Naive thymus-derived CD8-positive, alpha-beta T cell (primary cell): ENCODE measurements at regions not wholly inside any gene's neighbourhood (a gene's known extent, or its start where the extent isn't known, plus 50 kb on each side); places are given as distances from the start of the nearest gene placed in this dataset.
"Not testable (repeated sequence)": the region's sequence is repeated elsewhere in the genome, so short reads cannot be mapped to it uniquely, and the experiment has no call there.

Experiments
- ATAC-seq, 2 donors: fragments of 150-1000 bp; cut with Tn5 transposase in 1 of 2; sonication (Bioruptor Pico), chemical (Tn5 transposase) in 1 of 2; 1 replicate in 1 of 2; 2 replicates in 1 of 2; pipeline ENCODE4 v1.10.0; 2021; ENCODE audit warnings: mild to moderate bottlenecking in 2 of 2, moderate library complexity in 2 of 2
- POLR2A ChIA-PET: fragments of 350-600 bp; sonication (Branson Sonifier 250); formaldehyde crosslinking; loops from one replicate; lab custom pipeline; 2021; ENCODE audit warnings: antibody characterized with exemption; lab: Charles Lee
- DNase-seq, 10 donors: peaks; one replicate each; pipeline versions ENCODE4 v3.0.0 to v3.0.0-alpha.2; 2020 to 2022
- H3K27ac Mint-ChIP-seq, 10 donors: one replicate each; pipeline ENCODE4 v1.8.0; 2020 to 2022; ENCODE audit warnings: mild to moderate bottlenecking in 10 of 10, mixed read lengths in 10 of 10, moderate library complexity in 4 of 10, inconsistent platforms in 1 of 10
- H3K27me3 Mint-ChIP-seq, 5 donors: one replicate each; pipeline ENCODE4 v1.8.0; 2021 to 2022; ENCODE audit warnings: mixed read lengths in 5 of 5
- H3K36me3 Mint-ChIP-seq, 3 donors: one replicate each; pipeline ENCODE4 v1.8.0; 2020 to 2022; ENCODE audit warnings: mixed read lengths in 3 of 3, mild to moderate bottlenecking in 2 of 3, inconsistent platforms in 1 of 3
- H3K4me1 Mint-ChIP-seq, 4 donors: one replicate each; pipeline ENCODE4 v1.8.0; 2021 to 2022; ENCODE audit warnings: mixed read lengths in 4 of 4
- H3K4me3 Mint-ChIP-seq, 10 donors: one replicate each; pipeline ENCODE4 v1.8.0; 2020 to 2022; ENCODE audit warnings: mild to moderate bottlenecking in 10 of 10, mixed read lengths in 10 of 10, moderate library complexity in 6 of 10, inconsistent platforms in 1 of 10
- H3K9me3 Mint-ChIP-seq, 9 donors: one replicate each; pipeline ENCODE4 v1.8.0; 2020 to 2022; ENCODE audit warnings: mixed read lengths in 9 of 9, mild to moderate bottlenecking in 3 of 9, inconsistent platforms in 1 of 9, moderate library complexity in 1 of 9

DNA sequence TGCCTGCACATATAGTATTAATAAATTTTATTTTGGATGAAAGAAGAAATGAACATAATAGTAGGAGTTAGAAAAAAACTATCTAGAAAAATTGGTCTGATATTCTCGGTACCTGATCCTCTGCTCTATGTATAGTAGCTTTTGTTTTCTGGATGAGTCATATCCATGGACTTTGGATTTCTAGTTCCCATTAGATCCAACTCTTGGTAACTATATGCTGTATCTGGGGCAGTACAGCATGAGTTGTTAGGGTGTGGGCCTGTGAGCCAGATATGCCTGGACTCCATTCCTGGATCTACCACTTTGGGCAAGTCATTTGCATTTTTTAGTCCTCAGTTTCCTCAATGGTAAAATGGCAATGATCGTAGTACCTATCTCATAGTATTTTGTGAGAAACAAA, 372.2 kb upstream of the PKN2 start:
- DNase-seq = no peak
- peaks cover 0 to 10% (median 4%) of the 10 kb centered on the region in 9 donors for H3K9me3 Mint-ChIP-seq
- no peak for ATAC-seq
- H3K27me3 Mint-ChIP-seq = peaks cover 0 to 11% (median 2%) of the 10 kb centered on the region in 5 donors
- H3K4me1 Mint-ChIP-seq = no peaks in the 10 kb centered on the region
- no peaks in the 10 kb centered on the region for H3K36me3 Mint-ChIP-seq
- H3K4me3 Mint-ChIP-seq = no peak overlapping the region
- H3K27ac Mint-ChIP-seq = no peak overlapping the region
- POLR2A ChIA-PET = no interaction called here

DNA sequence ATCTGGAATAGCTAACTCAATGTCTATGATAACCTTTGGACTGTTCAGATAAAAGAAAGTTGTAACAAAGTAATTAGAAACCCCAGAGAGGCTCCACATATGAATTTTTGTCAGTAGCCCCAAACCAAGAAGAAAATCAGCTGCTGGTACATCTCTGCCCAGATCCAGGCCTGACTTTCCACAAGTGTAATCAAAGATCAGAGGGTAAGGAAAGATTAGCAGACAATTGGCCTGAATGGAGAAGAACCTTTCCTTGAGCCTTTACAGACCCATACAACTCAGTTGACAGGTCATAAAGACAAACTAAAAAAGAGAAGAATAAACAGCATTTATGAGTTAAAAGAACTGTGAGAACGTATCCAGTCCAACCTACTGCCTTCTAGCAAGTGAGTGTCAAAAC, 366.7 kb upstream of the PKN2 start:
- H3K9me3 Mint-ChIP-seq = no peaks in the 10 kb centered on the region
- POLR2A ChIA-PET = no interaction called here
- DNase-seq = no peak
- no peak overlapping the region for H3K27ac Mint-ChIP-seq
- H3K4me3 Mint-ChIP-seq = no peak overlapping the region
- H3K27me3 Mint-ChIP-seq = peaks cover 0 to 16% (median 3%) of the 10 kb centered on the region in 5 donors
- no peaks in the 10 kb centered on the region for H3K4me1 Mint-ChIP-seq
- ATAC-seq = no peak
- no peaks in the 10 kb centered on the region for H3K36me3 Mint-ChIP-seq

DNA sequence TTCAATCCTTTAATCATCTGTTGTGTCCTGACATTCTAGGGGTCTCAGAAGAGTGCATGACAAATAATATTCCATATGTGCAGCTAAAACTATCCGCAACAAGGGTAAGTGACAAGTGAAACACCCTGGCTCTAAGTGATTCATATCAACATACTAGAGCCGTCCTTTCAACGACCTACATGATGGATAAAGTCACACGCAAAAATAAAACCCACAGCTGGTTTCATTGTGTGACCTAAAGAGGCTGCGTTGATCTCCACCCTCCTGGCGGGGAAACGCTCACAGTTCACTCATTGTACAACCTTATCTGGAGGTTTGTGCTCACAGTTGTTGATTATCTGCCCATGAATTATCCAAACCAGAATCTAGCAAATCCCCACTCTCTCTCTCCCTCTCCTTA, 365.3 kb upstream of the PKN2 start:
- Mint-ChIP-seq H3K9me3 (peaks cover 0 to 1% (median 0%) of the 10 kb centered on the region in 9 donors), H3K36me3 (no peaks in the 10 kb centered on the region), H3K4me3 (no peak overlapping the region), H3K27me3 (peaks cover 0 to 20% (median 4%) of the 10 kb centered on the region in 5 donors), H3K4me1 (no peaks in the 10 kb centered on the region), H3K27ac (no peak overlapping the region)
- POLR2A ChIA-PET = no interaction called here
- ATAC-seq (no peak), DNase-seq (no peak)

DNA sequence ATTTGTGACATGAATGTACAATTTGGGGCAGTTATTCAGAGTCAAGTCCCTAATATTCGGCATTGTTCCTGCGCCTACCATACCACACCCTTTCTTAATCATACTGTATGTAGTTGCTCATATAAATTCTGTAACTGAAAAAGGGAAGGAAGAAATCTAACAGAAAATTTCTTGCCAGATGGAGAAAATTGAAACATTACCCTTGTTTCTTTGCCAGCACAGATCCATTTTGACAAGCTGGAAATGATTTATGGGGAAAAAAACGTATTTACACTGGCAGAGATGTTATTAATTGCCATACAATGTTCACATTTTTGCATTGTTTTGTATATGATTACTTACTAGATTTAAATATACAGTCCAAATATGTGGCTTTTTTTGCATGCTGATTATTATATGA, 363.8 kb upstream of the PKN2 start:
- DNase-seq (no peak), ATAC-seq (no peak)
- Mint-ChIP-seq H3K9me3 (peaks cover 0 to 1% (median 0%) of the 10 kb centered on the region in 9 donors), H3K27ac (no peak overlapping the region), H3K27me3 (peaks cover 0 to 9% (median 2%) of the 10 kb centered on the region in 5 donors), H3K4me3 (no peak overlapping the region), H3K36me3 (no peaks in the 10 kb centered on the region), H3K4me1 (no peaks in the 10 kb centered on the region)
- POLR2A ChIA-PET = no interaction called here

GRCh38 chr1:88321706-88322105, 362.4 kb upstream of the PKN2 start:
- Mint-ChIP-seq H3K4me3 (no peak overlapping the region), H3K4me1 (no peaks in the 10 kb centered on the region), H3K27me3 (peaks cover 0 to 9% (median 2%) of the 10 kb centered on the region in 5 donors), H3K9me3 (peaks cover 0 to 1% (median 0%) of the 10 kb centered on the region in 9 donors), H3K27ac (no peak overlapping the region), H3K36me3 (no peaks in the 10 kb centered on the region)
- no peak for DNase-seq
- POLR2A ChIA-PET = no interaction called here
- no peak for ATAC-seq

DNA sequence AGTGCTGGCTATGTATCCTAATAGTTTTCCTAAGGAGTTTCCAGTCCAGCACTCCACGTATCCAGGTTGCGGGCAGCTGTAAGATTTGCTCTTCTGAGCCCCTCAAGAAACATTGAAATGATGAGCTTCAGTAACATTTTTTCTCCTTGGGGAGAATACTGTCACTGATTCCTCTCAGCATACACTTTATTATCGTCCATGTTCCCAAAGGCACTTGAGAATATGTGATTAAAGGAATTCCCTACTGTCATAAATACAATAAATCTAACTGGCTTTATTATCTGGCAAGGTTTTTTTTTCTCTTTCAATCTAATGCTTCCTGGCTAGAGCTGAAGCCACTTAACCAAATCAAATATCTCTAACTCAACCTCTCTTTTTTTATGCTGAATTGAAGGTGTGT, 359.2 kb upstream of the PKN2 start:
- H3K4me1 Mint-ChIP-seq = no peaks in the 10 kb centered on the region
- H3K27me3 Mint-ChIP-seq = peaks cover 0 to 9% (median 2%) of the 10 kb centered on the region in 5 donors
- H3K27ac Mint-ChIP-seq = no peak overlapping the region
- no peak for DNase-seq
- H3K36me3 Mint-ChIP-seq = no peaks in the 10 kb centered on the region
- H3K9me3 Mint-ChIP-seq = peaks cover 0 to 3% (median 0%) of the 10 kb centered on the region in 9 donors
- no peak overlapping the region for H3K4me3 Mint-ChIP-seq
- POLR2A ChIA-PET = no interaction called here
- ATAC-seq = no peak

- Mint-ChIP-seq H3K27me3 (peaks cover 0 to 5% (median 0%) of the 10 kb centered on the region in 5 donors), H3K4me3 (no peak overlapping the region), H3K9me3 (peaks cover 0 to 3% (median 0%) of the 10 kb centered on the region in 9 donors), H3K4me1 (no peaks in the 10 kb centered on the region), H3K36me3 (no peaks in the 10 kb centered on the region), H3K27ac (no peak overlapping the region)
- ATAC-seq = no peak
- no peak for DNase-seq
- POLR2A ChIA-PET = no interaction called here
Measured at GRCh38 chr1:88327391-88328267, 356.4 kb upstream of the PKN2 start.

DNA sequence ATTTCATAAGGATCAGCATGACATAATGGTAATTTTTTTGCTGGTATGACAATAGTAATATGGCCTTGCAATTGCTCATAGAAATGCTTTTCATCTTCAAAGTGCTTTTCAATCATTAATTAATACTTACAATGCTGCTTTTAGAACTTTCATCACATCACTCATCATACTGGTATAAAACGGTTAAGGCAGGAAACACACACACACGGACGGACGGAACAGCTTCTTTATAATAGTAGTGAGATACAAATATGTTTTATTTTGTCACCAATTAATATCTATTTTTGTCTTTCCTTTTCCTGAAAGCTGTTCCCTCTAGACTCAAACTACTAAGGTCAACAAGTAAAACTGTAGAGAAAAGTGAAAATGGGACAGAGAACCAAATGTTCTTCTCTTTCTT, 353.9 kb upstream of the PKN2 start:
- H3K9me3 Mint-ChIP-seq = peaks cover 0 to 3% (median 0%) of the 10 kb centered on the region in 9 donors
- H3K27me3 Mint-ChIP-seq = peaks cover 0 to 4% (median 0%) of the 10 kb centered on the region in 5 donors
- H3K4me3 Mint-ChIP-seq = no peak overlapping the region
- DNase-seq = no peak
- no peak overlapping the region for H3K27ac Mint-ChIP-seq
- H3K4me1 Mint-ChIP-seq = no peaks in the 10 kb centered on the region
- no peaks in the 10 kb centered on the region for H3K36me3 Mint-ChIP-seq
- POLR2A ChIA-PET = no interaction called here
- no peak for ATAC-seq

DNA sequence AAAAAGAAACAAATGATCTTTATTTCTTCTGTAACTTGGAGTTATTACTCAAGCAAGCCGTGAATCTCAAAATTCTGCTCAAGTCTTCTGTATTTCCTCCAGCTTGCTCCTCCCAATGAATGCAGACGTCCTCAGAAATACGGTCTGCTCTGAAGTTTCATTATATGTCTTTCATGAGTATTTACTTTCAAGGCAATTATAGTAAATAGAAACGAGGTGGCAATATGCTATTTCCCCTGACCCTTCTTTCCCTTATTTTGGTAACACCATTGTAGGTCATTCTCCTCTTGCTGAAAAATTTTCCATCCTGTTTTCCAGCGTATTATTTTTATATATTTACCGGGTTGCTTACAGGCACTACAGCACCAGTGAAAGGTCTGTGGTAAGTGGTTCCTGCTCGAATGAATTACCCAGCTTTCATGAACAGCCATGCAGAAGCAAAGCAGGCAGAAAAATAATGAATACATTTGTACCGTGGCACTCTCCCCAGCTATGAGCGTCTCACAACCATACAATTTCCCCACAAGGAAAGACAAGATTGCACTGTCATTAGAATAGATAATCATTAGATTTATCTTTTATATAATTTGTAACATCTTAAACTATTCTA, 350.9 kb upstream of the PKN2 start:
- H3K27me3 Mint-ChIP-seq = peaks cover 0 to 1% (median 0%) of the 10 kb centered on the region in 5 donors
- no peaks in the 10 kb centered on the region for H3K9me3 Mint-ChIP-seq
- no peak overlapping the region for H3K27ac Mint-ChIP-seq
- no peak overlapping the region for H3K4me3 Mint-ChIP-seq
- no peaks in the 10 kb centered on the region for H3K4me1 Mint-ChIP-seq
- no peaks in the 10 kb centered on the region for H3K36me3 Mint-ChIP-seq
- POLR2A ChIA-PET = no interaction called here
- ATAC-seq (no peak), DNase-seq (no peak)

DNA sequence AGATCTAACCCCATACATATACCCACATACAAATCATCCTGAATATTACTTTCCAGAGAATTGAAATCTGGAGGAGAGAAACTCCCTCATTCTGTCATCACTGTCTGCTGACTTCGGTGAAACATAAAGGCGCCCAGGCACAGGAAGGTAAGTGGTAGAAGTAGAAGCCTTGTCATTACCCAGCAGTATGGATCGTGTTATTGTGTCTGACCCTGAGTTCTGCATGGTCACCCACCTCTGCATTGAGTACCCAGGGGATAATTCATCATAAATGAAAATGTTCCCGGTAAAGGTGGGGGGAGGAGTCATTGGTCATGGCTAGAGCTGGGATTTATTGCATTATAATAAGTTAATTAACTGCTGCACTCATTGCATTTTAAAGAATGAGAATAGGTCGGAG, 342.6 kb upstream of the PKN2 start:
- POLR2A ChIA-PET = no interaction called here
- H3K36me3 Mint-ChIP-seq = no peaks in the 10 kb centered on the region
- H3K4me3 Mint-ChIP-seq = no peak overlapping the region
- peaks cover 0 to 8% (median 3%) of the 10 kb centered on the region in 9 donors for H3K9me3 Mint-ChIP-seq
- no peak overlapping the region for H3K27ac Mint-ChIP-seq
- no peaks in the 10 kb centered on the region for H3K4me1 Mint-ChIP-seq
- H3K27me3 Mint-ChIP-seq = peaks cover 0 to 3% (median 1%) of the 10 kb centered on the region in 5 donors
- no peak for ATAC-seq
- DNase-seq = no peak

GRCh38 chr1:88342081-88342480, 342.0 kb upstream of the PKN2 start:
- H3K4me3 Mint-ChIP-seq, ATAC-seq, H3K27me3 Mint-ChIP-seq, H3K9me3 Mint-ChIP-seq, H3K4me1 Mint-ChIP-seq, H3K36me3 Mint-ChIP-seq, H3K27ac Mint-ChIP-seq, POLR2A ChIA-PET: not testable (repeated sequence)
- peak in 1 of 10 donors; percentile 41 for DNase-seq

GRCh38 chr1:88350648-88351047, 333.4 kb upstream of the PKN2 start:
- H3K27ac Mint-ChIP-seq = no peak overlapping the region
- no peaks in the 10 kb centered on the region for H3K4me1 Mint-ChIP-seq
- H3K36me3 Mint-ChIP-seq = no peaks in the 10 kb centered on the region
- POLR2A ChIA-PET = no interaction called here
- peaks cover 0 to 12% (median 0%) of the 10 kb centered on the region in 9 donors for H3K9me3 Mint-ChIP-seq
- no peak for ATAC-seq
- H3K4me3 Mint-ChIP-seq = no peak overlapping the region
- peaks cover 0 to 4% (median 0%) of the 10 kb centered on the region in 5 donors for H3K27me3 Mint-ChIP-seq
- no peak for DNase-seq

GRCh38 chr1:88351960-88352359, 332.1 kb upstream of the PKN2 start:
- Mint-ChIP-seq H3K27me3 (peaks cover 0 to 4% (median 0%) of the 10 kb centered on the region in 5 donors), H3K36me3 (no peaks in the 10 kb centered on the region), H3K4me1 (no peaks in the 10 kb centered on the region), H3K27ac (no peak overlapping the region), H3K9me3 (peaks cover 0 to 12% (median 0%) of the 10 kb centered on the region in 9 donors), H3K4me3 (no peak overlapping the region)
- ATAC-seq (no peak), DNase-seq (no peak)
- POLR2A ChIA-PET = no interaction called here
